ENCODE measurements at regions not wholly inside any gene's neighbourhood (a gene's known extent, or its start where the extent isn't known, plus 50 kb on each side); places are given as distances from the start of the nearest gene placed in this dataset.

DNA sequence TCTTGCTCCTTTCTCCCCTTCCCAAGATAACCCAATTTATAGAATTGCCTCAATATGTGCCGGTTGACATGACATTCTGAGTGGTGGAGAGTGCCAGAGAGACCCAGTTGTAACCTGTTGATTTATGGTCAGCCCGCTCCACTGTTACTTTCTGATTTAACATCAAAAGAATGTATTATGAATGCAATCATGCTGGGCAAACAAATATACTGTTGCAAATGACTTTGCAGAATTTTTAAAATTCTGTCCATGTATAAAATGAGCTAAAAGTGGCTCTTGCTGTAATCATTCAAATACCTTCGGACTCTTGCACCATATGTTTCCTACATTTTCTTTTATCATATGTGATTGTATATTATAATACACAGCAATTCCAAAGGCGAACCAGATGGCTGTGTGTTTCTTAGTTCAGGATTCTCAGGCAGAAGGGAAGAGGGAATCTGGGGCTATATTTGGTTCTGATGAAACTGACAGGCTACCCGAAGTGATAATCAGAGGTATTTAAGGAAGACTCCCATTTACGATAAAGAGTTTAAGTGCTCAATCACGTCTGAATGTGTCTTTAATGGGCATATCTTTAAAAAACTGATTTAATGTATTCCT, 131.7 kb downstream of the CLCN4 start:
- no peak overlapping the region for H3K9ac ChIP-seq (ENCODE audit: low read length)
- H2AFZ ChIP-seq (ENCODE audit: low read depth, low read length) = no peak overlapping the region
- no peaks in the 10 kb centered on the region for H3K9me3 ChIP-seq (ENCODE audit: low read length)
- no peaks in the 10 kb centered on the region for H3K36me3 ChIP-seq (ENCODE audit: insufficient read depth, low read length)
- H3K4me3 ChIP-seq (ENCODE audit: low read length) = no peak overlapping the region
- no peaks in the 10 kb centered on the region for H3K79me2 ChIP-seq (replicated peaks; ENCODE audit: insufficient read depth, low read length)
- no peaks in the 10 kb centered on the region for H4K20me1 ChIP-seq (ENCODE audit: insufficient read depth)
- H3K4me2 ChIP-seq (ENCODE audit: low read length) = no peak overlapping the region
- peak overlapping the region; percentile 40 for H3K27ac ChIP-seq (ENCODE audit: low read length)
- H3K27me3 ChIP-seq (ENCODE audit: insufficient read depth, low read depth, low read length) = no peaks in the 10 kb centered on the region
- no peaks in the 10 kb centered on the region for H3K9me2 ChIP-seq (ENCODE audit: insufficient read depth, low read length)
- no peaks in the 10 kb centered on the region for H3F3A ChIP-seq (ENCODE audit: insufficient read depth, low read length, poor library complexity, severe bottlenecking)
- TF ChIP-seq SMC3 (conservative IDR thresholded peaks at IDR 0.05; ENCODE audit: poor library complexity) = no peak
- TF ChIP-seq EZH2 (IDR thresholded peaks at IDR 0.05; ENCODE audit: borderline replicate concordance, insufficient read depth, low read length, poor library complexity, severe bottlenecking) = no peak
- TF ChIP-seq, protein P1, sequence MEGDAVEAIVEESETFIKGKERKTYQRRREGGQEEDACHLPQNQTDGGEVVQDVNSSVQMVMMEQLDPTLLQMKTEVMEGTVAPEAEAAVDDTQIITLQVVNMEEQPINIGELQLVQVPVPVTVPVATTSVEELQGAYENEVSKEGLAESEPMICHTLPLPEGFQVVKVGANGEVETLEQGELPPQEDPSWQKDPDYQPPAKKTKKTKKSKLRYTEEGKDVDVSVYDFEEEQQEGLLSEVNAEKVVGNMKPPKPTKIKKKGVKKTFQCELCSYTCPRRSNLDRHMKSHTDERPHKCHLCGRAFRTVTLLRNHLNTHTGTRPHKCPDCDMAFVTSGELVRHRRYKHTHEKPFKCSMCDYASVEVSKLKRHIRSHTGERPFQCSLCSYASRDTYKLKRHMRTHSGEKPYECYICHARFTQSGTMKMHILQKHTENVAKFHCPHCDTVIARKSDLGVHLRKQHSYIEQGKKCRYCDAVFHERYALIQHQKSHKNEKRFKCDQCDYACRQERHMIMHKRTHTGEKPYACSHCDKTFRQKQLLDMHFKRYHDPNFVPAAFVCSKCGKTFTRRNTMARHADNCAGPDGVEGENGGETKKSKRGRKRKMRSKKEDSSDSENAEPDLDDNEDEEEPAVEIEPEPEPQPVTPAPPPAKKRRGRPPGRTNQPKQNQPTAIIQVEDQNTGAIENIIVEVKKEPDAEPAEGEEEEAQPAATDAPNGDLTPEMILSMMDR (IDR thresholded peaks at IDR 0.05; ENCODE audit: poor library complexity, severe bottlenecking) = no peak
- TF ChIP-seq, protein P2, sequence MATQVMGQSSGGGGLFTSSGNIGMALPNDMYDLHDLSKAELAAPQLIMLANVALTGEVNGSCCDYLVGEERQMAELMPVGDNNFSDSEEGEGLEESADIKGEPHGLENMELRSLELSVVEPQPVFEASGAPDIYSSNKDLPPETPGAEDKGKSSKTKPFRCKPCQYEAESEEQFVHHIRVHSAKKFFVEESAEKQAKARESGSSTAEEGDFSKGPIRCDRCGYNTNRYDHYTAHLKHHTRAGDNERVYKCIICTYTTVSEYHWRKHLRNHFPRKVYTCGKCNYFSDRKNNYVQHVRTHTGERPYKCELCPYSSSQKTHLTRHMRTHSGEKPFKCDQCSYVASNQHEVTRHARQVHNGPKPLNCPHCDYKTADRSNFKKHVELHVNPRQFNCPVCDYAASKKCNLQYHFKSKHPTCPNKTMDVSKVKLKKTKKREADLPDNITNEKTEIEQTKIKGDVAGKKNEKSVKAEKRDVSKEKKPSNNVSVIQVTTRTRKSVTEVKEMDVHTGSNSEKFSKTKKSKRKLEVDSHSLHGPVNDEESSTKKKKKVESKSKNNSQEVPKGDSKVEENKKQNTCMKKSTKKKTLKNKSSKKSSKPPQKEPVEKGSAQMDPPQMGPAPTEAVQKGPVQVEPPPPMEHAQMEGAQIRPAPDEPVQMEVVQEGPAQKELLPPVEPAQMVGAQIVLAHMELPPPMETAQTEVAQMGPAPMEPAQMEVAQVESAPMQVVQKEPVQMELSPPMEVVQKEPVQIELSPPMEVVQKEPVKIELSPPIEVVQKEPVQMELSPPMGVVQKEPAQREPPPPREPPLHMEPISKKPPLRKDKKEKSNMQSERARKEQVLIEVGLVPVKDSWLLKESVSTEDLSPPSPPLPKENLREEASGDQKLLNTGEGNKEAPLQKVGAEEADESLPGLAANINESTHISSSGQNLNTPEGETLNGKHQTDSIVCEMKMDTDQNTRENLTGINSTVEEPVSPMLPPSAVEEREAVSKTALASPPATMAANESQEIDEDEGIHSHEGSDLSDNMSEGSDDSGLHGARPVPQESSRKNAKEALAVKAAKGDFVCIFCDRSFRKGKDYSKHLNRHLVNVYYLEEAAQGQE (IDR thresholded peaks at IDR 0.05; ENCODE audit: borderline replicate concordance) = no peak
- no peak for TF ChIP-seq TAF1 (IDR thresholded peaks at IDR 0.05; ENCODE audit: low read depth)
- TF ChIP-seq RAD21 (conservative IDR thresholded peaks at IDR 0.05) = no peak
- TF ChIP-seq EP300 (conservative IDR thresholded peaks at IDR 0.05; ENCODE audit: poor library complexity, severe bottlenecking) = no peak
- TF ChIP-seq MXI1 (conservative IDR thresholded peaks at IDR 0.05; ENCODE audit: poor library complexity, severe bottlenecking) = no peak
- no peak for TF ChIP-seq POLR2AphosphoS5 (IDR thresholded peaks at IDR 0.05)

DNA sequence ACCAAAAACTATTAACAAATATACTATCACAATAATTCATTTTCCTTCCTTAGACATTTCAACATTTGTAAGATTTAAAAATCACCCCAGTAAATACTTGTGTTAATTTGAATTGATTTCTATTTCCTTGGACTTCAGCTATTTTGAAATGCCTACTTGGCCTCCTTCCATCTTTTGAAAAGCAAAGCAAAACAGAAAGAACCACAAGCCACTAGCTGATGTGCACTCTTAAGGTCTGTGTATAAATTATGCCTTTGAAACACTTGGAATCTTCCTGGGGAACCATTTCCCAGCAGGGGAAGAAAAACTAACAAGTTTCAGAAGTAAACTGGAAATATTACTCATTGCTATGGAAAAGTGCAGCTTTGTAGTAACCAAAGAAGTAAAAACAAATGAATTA, 139.8 kb downstream of the CLCN4 start:
- TF ChIP-seq EP300 (conservative IDR thresholded peaks at IDR 0.05; ENCODE audit: poor library complexity, severe bottlenecking) = no peak
- TF ChIP-seq TAF1 (IDR thresholded peaks at IDR 0.05; ENCODE audit: low read depth) = no peak
- no peak for TF ChIP-seq EZH2 (IDR thresholded peaks at IDR 0.05; ENCODE audit: borderline replicate concordance, insufficient read depth, low read length, poor library complexity, severe bottlenecking)
- no peak for TF ChIP-seq RAD21 (conservative IDR thresholded peaks at IDR 0.05)
- TF ChIP-seq, protein P1 (IDR thresholded peaks at IDR 0.05; ENCODE audit: poor library complexity, severe bottlenecking) = no peak
- TF ChIP-seq MXI1 (conservative IDR thresholded peaks at IDR 0.05; ENCODE audit: poor library complexity, severe bottlenecking) = no peak

More for the DNA sequence above, 139.8 kb downstream of the CLCN4 start:
- no peaks in the 10 kb centered on the region for H3K27me3 ChIP-seq (ENCODE audit: insufficient read depth, low read depth, low read length)
- H3K4me2 ChIP-seq (ENCODE audit: low read length) = no peak overlapping the region
- H3K9me2 ChIP-seq (ENCODE audit: insufficient read depth, low read length) = no peaks in the 10 kb centered on the region
- H3K27ac ChIP-seq (ENCODE audit: low read length) = no peak overlapping the region
- no peak overlapping the region for H3K4me3 ChIP-seq (ENCODE audit: low read length)
- no peak overlapping the region for H3K9ac ChIP-seq (ENCODE audit: low read length)
- H3F3A ChIP-seq (ENCODE audit: insufficient read depth, low read length, poor library complexity, severe bottlenecking) = no peaks in the 10 kb centered on the region
- no peaks in the 10 kb centered on the region for H3K79me2 ChIP-seq (replicated peaks; ENCODE audit: insufficient read depth, low read length)
- no peaks in the 10 kb centered on the region for H4K20me1 ChIP-seq (ENCODE audit: insufficient read depth)
- no peaks in the 10 kb centered on the region for H3K36me3 ChIP-seq (ENCODE audit: insufficient read depth, low read length)
- H2AFZ ChIP-seq (ENCODE audit: low read depth, low read length) = no peak overlapping the region
- H3K9me3 ChIP-seq (ENCODE audit: low read length) = no peaks in the 10 kb centered on the region
